K562 (cell line): ENCODE measurements at regions not wholly inside any gene's neighbourhood (a gene's known extent, or its start where the extent isn't known, plus 50 kb on each side); places are given as distances from the start of the nearest gene placed in this dataset.

Experiments used
- ATAC-seq: fragments of 200-7000 bp; cut with Tn5 transposase; 3 replicates; pipeline ENCODE4 v1.9.1; 2020; ENCODE audit warnings: moderate library complexity
- BruUV-seq: library from RNA; stranded (reverse); fragments of 400-500 nt; replicated peaks from 2 replicates; lab custom pipeline; 2021; lab: Mats Ljungman, UMichigan
- CTCF ChIA-PET: fragments of 300-600 bp; formaldehyde crosslinking; extraction: SDS; loops from one replicate; lab custom pipeline; 2021; ENCODE audit warnings: low intra/inter-chr PET ratio; lab: Yijun Ruan, JAX
- POLR2A ChIA-PET: fragments of 300-600, 350-650 bp; sonication (Branson Sonifier 250); formaldehyde crosslinking; extraction: SDS; loops from one replicate; lab custom pipeline; 2021; ENCODE audit warnings: antibody characterized with exemption, inconsistent platforms; lab: Yijun Ruan, JAX
- DNase-seq, 4 experiments: peaks; one replicate each; pipeline versions ENCODE4 v3.0.0 to v3.0.0-alpha.2; 2011 to 2018; ENCODE audit warnings: low spot score in 3 of 4, mixed read lengths in 3 of 4; ENCODE audit errors: extremely low read depth in 1 of 4
- FAIRE-seq: peaks from 2 replicates; lab custom pipeline; 2011; peaks lifted over from hg19 to GRCh38; lab: Jason Lieb, UNC
- H2AFZ ChIP-seq: 2 replicates; pipeline ENCODE4 v1.6.0; 2011; ENCODE audit warnings: low read depth, low read length, control low read depth, inconsistent platforms
- H3K27ac ChIP-seq: fragments of 200-600 bp; 3 replicates; pipeline ENCODE4 v1.8.0; 2011; ENCODE audit warnings: low read depth, mild to moderate bottlenecking, control low read depth, inconsistent platforms, low read length, moderate library complexity, mixed read lengths; ENCODE audit errors: extremely low read depth
- H3K27me3 ChIP-seq, 2 experiments: fragments of 300-600 bp in 1 of 2; 2 replicates in 1 of 2; 3 replicates in 1 of 2; pipeline versions ENCODE4 v1.6.0 to v1.8.0; 2011; ENCODE audit warnings: inconsistent platforms in 2 of 2, low read length in 2 of 2, mild to moderate bottlenecking in 1 of 2, mixed read lengths in 1 of 2, moderate library complexity in 1 of 2; ENCODE audit not compliant: control insufficient read depth in 2 of 2, insufficient read depth in 2 of 2
- H3K36me3 ChIP-seq: fragments of 300-600 bp; 3 replicates; pipeline ENCODE4 v1.8.0; 2011; ENCODE audit warnings: mild to moderate bottlenecking, low read length, inconsistent platforms; ENCODE audit not compliant: control insufficient read depth, insufficient read depth
- H3K4me1 ChIP-seq, 2 experiments: fragments of 200-600 bp in 1 of 2; replicated peaks in 1 of 2; 2 replicates in 1 of 2; 3 replicates in 1 of 2; pipeline versions ENCODE4 v1.5.1 to v1.8.0; 2011; ENCODE audit warnings: inconsistent platforms in 2 of 2, low read length in 2 of 2, mild to moderate bottlenecking in 1 of 2, mixed read lengths in 1 of 2, moderate library complexity in 1 of 2; ENCODE audit not compliant: control insufficient read depth in 2 of 2, insufficient read depth in 2 of 2
- H3K4me2 ChIP-seq: 2 replicates; pipeline ENCODE4 v1.6.1; 2011; ENCODE audit warnings: low read length, control low read depth, inconsistent platforms, mixed read lengths; ENCODE audit not compliant: insufficient read depth
- H3K4me3 ChIP-seq: fragments of 200-600 bp; sonication (generic), shearing (Covaris generic); 2 replicates; pipeline ENCODE4 v1.5.1; 2016; ENCODE audit warnings: control low read depth, inconsistent platforms
- H3K79me2 ChIP-seq: fragments of 200-600 bp; 3 replicates; pipeline ENCODE4 v1.8.0; 2011; ENCODE audit warnings: low read length, inconsistent platforms; ENCODE audit not compliant: control insufficient read depth, insufficient read depth
- H3K9ac ChIP-seq, 2 experiments: 2 replicates each; pipeline versions ENCODE4 v1.6.0 to v1.6.1; 2011; ENCODE audit warnings: low read depth in 2 of 2, low read length in 2 of 2, control low read depth in 1 of 2, inconsistent platforms in 1 of 2, mild to moderate bottlenecking in 1 of 2, mixed read lengths in 1 of 2; ENCODE audit not compliant: insufficient read depth in 1 of 2
- H3K9me1 ChIP-seq: one replicate; pipeline ENCODE4 v1.6.0; 2011; ENCODE audit warnings: inconsistent platforms, mild to moderate bottlenecking, low read length, moderate library complexity; ENCODE audit not compliant: control insufficient read depth, insufficient read depth
- H3K9me3 ChIP-seq: replicated peaks from 2 replicates; pipeline ENCODE4 v1.5.1; 2011; ENCODE audit warnings: low read depth, low read length, inconsistent platforms; ENCODE audit not compliant: control insufficient read depth, insufficient read depth
- H4K20me1 ChIP-seq: replicated peaks from 2 replicates; pipeline ENCODE4 v1.6.1; 2011; ENCODE audit warnings: low read length, inconsistent platforms, mixed read lengths; ENCODE audit not compliant: control insufficient read depth, insufficient read depth
- CEBPB ChIP-seq: fragments of 450-650 bp; IDR thresholded peaks from 2 replicates; pipeline ENCODE4 v1.6.1; 2016; ENCODE audit warnings: missing genetic modification characterization, missing compliant biosample characterization
- CEBPG ChIP-seq, 3 experiments: fragments of 200-800 bp in 1 of 3; sonication (Bioruptor generic) in 1 of 3; sonication (generic) in 1 of 3; formaldehyde crosslinking in 1 of 3; IDR thresholded peaks in 2 of 3; conservative IDR thresholded peaks in 1 of 3; 2 replicates each; pipeline versions ENCODE4 v1.6.1 to v1.8.0; 2016 to 2022; ENCODE audit warnings: missing compliant biosample characterization in 2 of 3, missing genetic modification characterization in 2 of 3, mild to moderate bottlenecking in 1 of 3, missing genetic modification reagents in 1 of 3
- MAFG ChIP-seq: fragments of 450-650 bp; conservative IDR thresholded peaks from 2 replicates; pipeline ENCODE4 v1.6.1; 2016; ENCODE audit warnings: missing genetic modification characterization, missing compliant biosample characterization
- MCM5 ChIP-seq: fragments of 450-650 bp; IDR thresholded peaks from 2 replicates; pipeline ENCODE4 v1.6.1; 2016; ENCODE audit warnings: low read depth
- POLR2A ChIP-seq: fragments of 450-650 bp; conservative IDR thresholded peaks from 2 replicates; pipeline ENCODE4 v1.6.1; 2016
- WGBS: fragments of 100-300 bp; shearing (Covaris generic); methylation state at CpG from one replicate; pipeline ENCODE4 v1.1.6; 2016; ENCODE audit warnings: low coverage, mixed read lengths; ENCODE audit not compliant: insufficient coverage; ENCODE audit errors: missing lambda C conversion rate; 5-methylcytosine and 5-hydroxymethylcytosine counted together
- in situ Hi-C: fragments of 300-500 bp; cut with MboI; formaldehyde crosslinking; loops from 4 replicates; pipeline ENCODE4 v1.15.0; 2018; ENCODE audit warnings: inconsistent platforms, mixed read lengths
- intact Hi-C: fragments of 100-400 bp; cut with micrococcal nuclease; formaldehyde crosslinking; loops from 2 replicates; pipeline ENCODE4 v1.14.2; 2022

DNA sequence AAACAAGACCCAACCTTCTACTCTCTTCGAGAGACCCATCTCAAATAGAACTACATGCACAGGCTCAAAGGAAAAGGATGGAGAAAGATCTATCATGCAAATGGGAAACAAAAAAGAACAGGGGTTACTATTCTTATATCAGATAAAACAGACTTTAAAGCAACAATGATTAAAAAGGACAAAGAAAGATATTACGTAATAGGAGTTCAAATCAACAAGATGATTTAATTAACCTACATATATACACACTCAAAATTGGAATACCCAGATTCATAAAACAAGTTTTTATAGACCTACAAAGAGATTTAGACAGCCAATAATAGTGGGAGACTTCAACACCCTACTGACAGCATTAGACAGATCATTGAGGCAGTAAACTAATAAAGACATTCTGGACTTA is 536.6 kb upstream of the RAG2 start:
- DNase-seq, result no peak
- BruUV-seq, result no TSS peak
- no peaks in the 10 kb centered on the region for H3K79me2 ChIP-seq
- no peak for TF ChIP-seq CEBPG (CRISPR knock-in tag; IDR thresholded peaks at IDR 0.05)
- TF ChIP-seq CEBPG (tag; conservative IDR thresholded peaks at IDR 0.05 in 1 of 2, IDR thresholded peaks at IDR 0.05 in 1 of 2), result peak in 1 of 2 experiments; percentile 73; a peak in 1 of 4 replicates
- no peak for TF ChIP-seq POLR2A
- TF ChIP-seq CEBPB (tag), result 0 out of 2 replicates have a peak, but pooled peaks have one; percentile 37
- FAIRE-seq, result no peak
- H3K27me3 ChIP-seq, result no peaks in the 10 kb centered on the region
- H3K4me3 ChIP-seq, result no peak overlapping the region
- WGBS, result 2% methylated on average over 2 of the region's 2 CpGs
- H4K20me1 ChIP-seq, result no peaks in the 10 kb centered on the region
- ATAC-seq, result no peak
- no peak overlapping the region for H3K4me2 ChIP-seq
- in situ Hi-C loops, result no loop called here
- ChIA-PET CTCF (no interaction called here), POLR2A (no interaction called here)
- intact Hi-C loops, result no loop called here
- no peak overlapping the region for H2AFZ ChIP-seq
- no peak overlapping the region for H3K27ac ChIP-seq
- H3K9me1 ChIP-seq, result no peaks in the 10 kb centered on the region
- H3K36me3 ChIP-seq, result no peaks in the 10 kb centered on the region
- no peak overlapping the region for H3K9ac ChIP-seq
- H3K9me3 ChIP-seq, result no peaks in the 10 kb centered on the region; the same call in 1 of the 2 replicates
- no peaks in the 10 kb centered on the region for H3K4me1 ChIP-seq

DNA sequence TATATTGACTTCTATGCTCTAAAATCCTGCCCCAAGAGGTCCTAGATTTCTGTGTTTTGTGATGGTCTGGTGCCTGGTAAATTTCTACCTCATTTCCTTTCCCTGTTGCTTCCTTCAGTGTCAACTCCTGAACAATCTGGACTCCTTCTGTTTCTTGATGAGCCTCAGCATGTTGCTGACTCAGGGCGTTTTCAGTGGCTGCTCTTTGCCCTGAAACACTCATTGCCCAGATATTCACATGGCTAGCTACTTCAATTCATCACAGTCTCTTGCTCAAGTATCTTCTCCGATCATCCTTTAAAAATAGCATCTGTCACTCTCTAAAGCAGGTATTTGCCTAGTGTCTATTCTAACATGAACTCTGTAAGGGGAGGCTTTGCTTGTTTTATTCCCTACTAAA is 526.3 kb upstream of the RAG2 start:
- no peaks in the 10 kb centered on the region for H3K9me3 ChIP-seq
- H3K36me3 ChIP-seq, result no peaks in the 10 kb centered on the region
- no peak overlapping the region for H3K4me3 ChIP-seq
- ATAC-seq, result no peak
- H2AFZ ChIP-seq, result no peak overlapping the region
- H4K20me1 ChIP-seq, result no peaks in the 10 kb centered on the region
- no peak for DNase-seq
- intact Hi-C loops, result no loop called here
- no peak for FAIRE-seq
- H3K9ac ChIP-seq, result no peak overlapping the region
- no peak overlapping the region for H3K4me2 ChIP-seq
- no peaks in the 10 kb centered on the region for H3K27me3 ChIP-seq
- no peak overlapping the region for H3K27ac ChIP-seq
- ChIA-PET POLR2A (no interaction called here), CTCF (no interaction called here)
- no peaks in the 10 kb centered on the region for H3K79me2 ChIP-seq
- H3K9me1 ChIP-seq, result no peaks in the 10 kb centered on the region
- WGBS, result 0% methylated on average over 2 of the region's 2 CpGs
- TF ChIP-seq MAFG (tag) (peak; percentile 48; the same call in 1 of the 2 replicates), MCM5 (no peak)
- TF ChIP-seq, all 486 proteins: peak for 1
- no peaks in the 10 kb centered on the region for H3K4me1 ChIP-seq
- no TSS peak for BruUV-seq
- in situ Hi-C loops, result no loop called here
